ENCODE measurements at regions not wholly inside any gene's neighbourhood (a gene's known extent, or its start where the extent isn't known, plus 50 kb on each side); places are given as distances from the start of the nearest gene placed in this dataset.

DNA sequence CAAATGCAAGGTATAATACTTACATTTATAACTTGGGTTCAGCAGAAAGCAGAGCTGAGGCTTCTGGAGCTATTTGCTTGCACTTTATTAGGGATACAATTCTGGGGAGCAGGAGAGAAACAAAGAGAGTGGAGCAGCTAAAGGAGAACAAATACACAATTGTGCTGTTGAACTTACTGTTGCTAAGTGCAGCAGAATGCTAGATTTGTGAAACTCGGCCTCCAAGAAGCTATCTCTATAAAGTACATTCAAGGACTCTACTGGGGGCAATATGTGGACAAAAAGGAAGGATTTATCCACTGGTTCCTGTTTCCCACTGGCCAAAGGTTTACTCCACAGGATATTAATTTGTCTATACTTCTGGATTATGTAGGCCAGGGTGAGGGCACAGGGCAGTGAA is 86.8 kb downstream of the PPP1R2C start:
- no peak overlapping the region for H3K4me3 ChIP-seq (ENCODE audit: control insufficient read depth, low read depth, low read length)
- no peak for DNase-seq (ENCODE audit: low read depth)
- TF ChIP-seq, protein P1, sequence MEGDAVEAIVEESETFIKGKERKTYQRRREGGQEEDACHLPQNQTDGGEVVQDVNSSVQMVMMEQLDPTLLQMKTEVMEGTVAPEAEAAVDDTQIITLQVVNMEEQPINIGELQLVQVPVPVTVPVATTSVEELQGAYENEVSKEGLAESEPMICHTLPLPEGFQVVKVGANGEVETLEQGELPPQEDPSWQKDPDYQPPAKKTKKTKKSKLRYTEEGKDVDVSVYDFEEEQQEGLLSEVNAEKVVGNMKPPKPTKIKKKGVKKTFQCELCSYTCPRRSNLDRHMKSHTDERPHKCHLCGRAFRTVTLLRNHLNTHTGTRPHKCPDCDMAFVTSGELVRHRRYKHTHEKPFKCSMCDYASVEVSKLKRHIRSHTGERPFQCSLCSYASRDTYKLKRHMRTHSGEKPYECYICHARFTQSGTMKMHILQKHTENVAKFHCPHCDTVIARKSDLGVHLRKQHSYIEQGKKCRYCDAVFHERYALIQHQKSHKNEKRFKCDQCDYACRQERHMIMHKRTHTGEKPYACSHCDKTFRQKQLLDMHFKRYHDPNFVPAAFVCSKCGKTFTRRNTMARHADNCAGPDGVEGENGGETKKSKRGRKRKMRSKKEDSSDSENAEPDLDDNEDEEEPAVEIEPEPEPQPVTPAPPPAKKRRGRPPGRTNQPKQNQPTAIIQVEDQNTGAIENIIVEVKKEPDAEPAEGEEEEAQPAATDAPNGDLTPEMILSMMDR (IDR thresholded peaks at IDR 0.05; ENCODE audit: control insufficient read depth, insufficient read depth, low read depth, low read length, missing control alignments), result no peak

DNA sequence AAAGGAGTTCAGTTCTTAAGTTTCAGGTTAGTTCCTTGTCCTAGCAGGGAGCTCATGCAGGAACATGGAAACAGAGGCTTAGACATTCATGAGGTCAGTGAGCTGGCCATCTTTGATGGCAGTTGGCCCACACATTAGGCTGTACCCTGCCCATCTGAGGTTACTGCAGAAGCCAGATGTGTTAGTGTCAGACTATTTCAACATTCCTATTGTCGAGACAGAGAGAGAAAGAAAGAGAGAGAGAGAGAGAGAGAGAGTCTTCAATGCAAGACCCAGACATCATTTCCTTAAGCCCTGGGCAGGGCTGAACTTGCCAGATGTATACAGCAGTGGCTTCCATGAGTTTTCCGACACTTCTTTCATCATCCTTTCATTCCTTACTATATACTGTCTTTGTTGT is 91.3 kb downstream of the PPP1R2C start:
- TF ChIP-seq, protein P1 (IDR thresholded peaks at IDR 0.05; ENCODE audit: control insufficient read depth, insufficient read depth, low read depth, low read length, missing control alignments), result no peak
- DNase-seq (ENCODE audit: low read depth), result no peak
- no peak overlapping the region for H3K4me3 ChIP-seq (ENCODE audit: control insufficient read depth, low read depth, low read length)

DNA sequence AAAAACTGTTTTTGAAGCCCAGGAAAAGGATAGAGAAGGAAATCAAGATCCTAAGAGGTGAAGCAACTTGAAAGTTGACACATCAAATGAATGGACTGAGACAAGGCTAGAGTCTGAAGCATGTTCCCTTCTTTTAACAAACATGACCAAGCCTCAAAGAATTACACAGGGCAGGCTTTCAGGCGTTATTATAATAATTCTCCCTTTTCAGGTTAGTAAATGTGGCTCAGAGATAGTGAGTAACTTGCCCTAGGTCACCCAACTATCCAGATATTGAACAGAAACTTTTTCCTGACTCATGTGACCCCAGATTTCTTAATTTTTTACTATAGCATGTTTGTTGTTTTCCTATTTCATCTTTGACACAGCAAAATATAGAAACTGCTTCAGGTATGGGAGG is 91.7 kb downstream of the PPP1R2C start:
- no peak overlapping the region for H3K4me3 ChIP-seq (ENCODE audit: control insufficient read depth, low read depth, low read length)
- no peak for DNase-seq (ENCODE audit: low read depth)
- TF ChIP-seq, protein P1 (IDR thresholded peaks at IDR 0.05; ENCODE audit: control insufficient read depth, insufficient read depth, low read depth, low read length, missing control alignments), result no peak

DNA sequence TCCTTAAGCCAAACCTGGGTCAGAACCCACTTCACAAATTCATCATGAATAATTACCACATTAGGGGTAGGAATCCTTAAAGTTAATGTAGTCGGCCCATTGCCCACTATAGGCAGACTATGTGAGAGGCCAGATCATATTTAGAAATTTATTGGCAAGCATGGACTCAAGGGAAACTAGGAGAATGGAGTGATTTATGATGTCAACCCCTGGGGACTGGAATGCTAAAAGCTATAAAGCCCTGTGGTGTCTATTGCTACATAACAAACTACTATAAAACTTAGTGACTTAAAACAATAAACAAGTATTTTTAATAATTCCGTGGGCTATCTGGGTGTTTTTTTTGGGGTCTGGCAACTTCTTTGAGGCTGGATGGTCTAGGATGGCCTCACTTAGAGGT is 93.9 kb downstream of the PPP1R2C start:
- DNase-seq (ENCODE audit: low read depth), result no peak
- TF ChIP-seq, protein P1 (IDR thresholded peaks at IDR 0.05; ENCODE audit: control insufficient read depth, insufficient read depth, low read depth, low read length, missing control alignments), result no peak
- H3K4me3 ChIP-seq (ENCODE audit: control insufficient read depth, low read depth, low read length), result no peak overlapping the region

DNA sequence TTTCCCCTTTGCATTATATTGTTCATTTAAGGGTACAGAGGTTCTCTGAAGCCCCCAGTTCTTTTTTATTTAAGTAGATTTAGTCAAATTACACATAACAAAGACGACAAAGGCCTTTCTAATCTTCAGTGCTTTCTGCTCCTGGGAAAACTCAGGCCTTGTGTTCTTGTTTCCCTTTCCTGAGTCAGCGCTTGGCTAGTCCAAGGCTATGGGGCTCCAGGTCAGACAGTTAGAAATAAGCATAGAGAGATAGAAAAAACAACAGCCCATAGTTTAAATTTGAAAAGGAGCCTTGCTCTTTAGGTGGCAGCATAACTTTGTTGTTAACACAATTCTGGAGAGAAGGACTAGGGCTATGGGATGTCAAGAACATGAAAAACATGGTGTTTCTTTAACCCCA is 97.3 kb downstream of the PPP1R2C start:
- TF ChIP-seq, protein P1 (IDR thresholded peaks at IDR 0.05; ENCODE audit: control insufficient read depth, insufficient read depth, low read depth, low read length, missing control alignments), result peak; percentile 6
- DNase-seq (ENCODE audit: low read depth), result no peak
- no peak overlapping the region for H3K4me3 ChIP-seq (ENCODE audit: control insufficient read depth, low read depth, low read length)

DNA sequence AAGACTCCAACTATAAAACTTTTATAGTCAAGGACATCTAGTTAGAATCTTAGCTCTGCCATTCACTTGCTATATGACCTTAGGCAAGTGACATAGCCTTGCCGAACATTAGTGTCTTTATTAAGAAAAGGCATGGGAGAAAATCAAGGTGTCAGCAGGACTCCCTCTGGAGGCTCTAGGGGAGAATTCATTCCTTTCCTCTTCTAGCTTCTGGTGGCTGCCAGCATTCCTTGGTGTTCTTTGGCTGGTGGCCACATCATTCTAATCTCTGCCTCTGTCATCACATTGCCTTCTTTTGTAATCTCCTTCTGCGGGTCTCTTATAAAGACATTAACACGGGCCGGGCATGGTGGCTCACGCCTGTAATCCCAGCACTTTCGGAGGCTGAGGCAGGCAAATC is 99.8 kb downstream of the PPP1R2C start:
- TF ChIP-seq, protein P1 (IDR thresholded peaks at IDR 0.05; ENCODE audit: control insufficient read depth, insufficient read depth, low read depth, low read length, missing control alignments), result peak; percentile 13
- no peak overlapping the region for H3K4me3 ChIP-seq (ENCODE audit: control insufficient read depth, low read depth, low read length)
- DNase-seq (ENCODE audit: low read depth), result no peak

DNA sequence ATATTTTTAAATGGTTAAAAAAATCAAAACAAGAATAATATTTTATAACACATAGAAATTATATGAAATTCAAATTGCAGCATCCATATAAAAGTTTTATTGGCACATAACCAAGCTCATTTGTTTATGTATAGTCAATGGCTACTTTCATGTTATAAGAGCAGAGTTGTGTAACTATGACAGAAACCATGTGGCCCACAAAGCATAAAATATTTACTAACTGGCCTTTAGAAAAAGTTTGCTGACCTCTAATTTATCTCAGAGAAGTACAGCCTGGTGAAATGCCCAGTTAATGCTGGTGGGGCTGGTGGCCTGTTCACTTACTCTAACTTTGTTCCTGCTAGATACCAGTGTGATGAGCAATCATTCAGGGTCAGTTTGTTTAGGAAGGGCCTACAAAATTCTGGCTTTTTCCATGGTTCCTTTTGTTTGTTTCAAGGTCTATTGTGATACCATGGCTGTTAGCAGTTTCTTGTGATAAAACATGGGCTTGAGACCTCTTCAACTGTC is 104.6 kb downstream of the PPP1R2C start:
- no peak for DNase-seq (ENCODE audit: low read depth)
- TF ChIP-seq, protein P1 (IDR thresholded peaks at IDR 0.05; ENCODE audit: control insufficient read depth, insufficient read depth, low read depth, low read length, missing control alignments), result no peak
- no peak overlapping the region for H3K4me3 ChIP-seq (ENCODE audit: control insufficient read depth, low read depth, low read length)

Measured in AG09309 (cell line).